DMS153 treated with DMSO at 0.1 percent for 48 hours (cell line): ENCODE measurements at regions not wholly inside any gene's neighbourhood (a gene's known extent, or its start where the extent isn't known, plus 50 kb on each side); places are given as distances from the start of the nearest gene placed in this dataset.

ENCODE experiments used
- DNase-seq: peaks from one replicate; lab custom pipeline; 2025; ENCODE audit not compliant: unreplicated experiment; lab: John Stamatoyannopoulos, UW

GRCh38 chr4:126269106-126269505 lies 954.4 kb downstream of the FAT4 start:
- no peak for DNase-seq

DNA sequence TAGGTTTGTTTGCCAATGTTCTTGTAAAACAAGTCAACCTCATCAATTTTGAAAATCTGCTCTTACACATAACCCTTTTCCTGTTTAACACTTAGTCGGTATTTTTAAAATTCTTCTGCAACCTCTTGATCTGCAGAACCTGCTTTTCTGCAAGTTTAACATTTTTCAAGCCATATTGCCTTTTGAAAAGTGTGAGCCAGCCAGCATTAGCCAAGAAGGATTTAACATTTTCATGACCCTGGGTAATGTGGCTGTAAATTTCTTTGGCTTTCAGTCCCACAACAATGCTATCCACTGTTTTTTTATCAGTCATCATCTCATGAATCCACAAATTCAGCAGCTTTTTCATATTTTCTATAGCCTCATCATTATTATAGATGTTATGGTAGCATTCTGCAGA lies 956.5 kb downstream of the FAT4 start:
- DNase-seq = no peak

DNA sequence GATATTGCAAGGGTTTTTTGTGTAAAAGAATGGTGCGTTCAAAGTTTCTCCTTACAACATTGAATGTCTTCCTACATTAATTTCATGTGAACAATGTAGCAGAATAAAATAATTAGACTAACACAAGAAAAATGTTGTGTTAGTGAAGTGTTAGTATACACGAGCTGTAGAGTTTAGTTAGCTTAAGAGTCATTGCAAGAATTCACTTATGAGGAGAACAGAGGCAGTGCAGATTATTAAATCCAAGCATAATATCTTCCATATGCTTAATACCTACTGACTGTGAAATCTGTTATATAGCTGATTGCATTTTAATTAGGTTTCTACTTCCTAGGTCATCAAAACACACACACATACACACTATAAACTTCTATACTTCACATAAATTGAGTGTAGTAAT lies 959.0 kb downstream of the FAT4 start:
- no peak for DNase-seq

DNA sequence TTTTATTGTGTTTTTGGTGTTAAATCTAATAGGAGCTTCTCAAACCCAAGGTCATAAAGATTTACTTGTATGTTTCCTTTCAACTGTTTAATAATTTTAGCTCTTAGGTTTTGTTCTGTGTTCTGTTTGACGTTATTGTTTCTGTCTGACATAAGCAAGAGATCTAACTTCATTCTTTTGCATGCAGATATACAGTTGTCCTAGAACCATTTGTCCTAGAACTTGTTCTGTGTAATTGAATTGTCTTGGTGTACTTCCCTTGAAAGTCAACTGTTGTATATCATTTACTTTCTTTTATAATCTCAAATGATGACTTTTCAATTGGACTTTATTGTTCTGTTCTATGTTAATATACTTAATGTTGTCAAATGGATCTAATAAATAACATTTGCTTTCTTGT lies 977.1 kb downstream of the FAT4 start:
- DNase-seq = no peak

- no peak for DNase-seq
Measured at GRCh38 chr4:126298271-126298670, 983.5 kb downstream of the FAT4 start.

DNA sequence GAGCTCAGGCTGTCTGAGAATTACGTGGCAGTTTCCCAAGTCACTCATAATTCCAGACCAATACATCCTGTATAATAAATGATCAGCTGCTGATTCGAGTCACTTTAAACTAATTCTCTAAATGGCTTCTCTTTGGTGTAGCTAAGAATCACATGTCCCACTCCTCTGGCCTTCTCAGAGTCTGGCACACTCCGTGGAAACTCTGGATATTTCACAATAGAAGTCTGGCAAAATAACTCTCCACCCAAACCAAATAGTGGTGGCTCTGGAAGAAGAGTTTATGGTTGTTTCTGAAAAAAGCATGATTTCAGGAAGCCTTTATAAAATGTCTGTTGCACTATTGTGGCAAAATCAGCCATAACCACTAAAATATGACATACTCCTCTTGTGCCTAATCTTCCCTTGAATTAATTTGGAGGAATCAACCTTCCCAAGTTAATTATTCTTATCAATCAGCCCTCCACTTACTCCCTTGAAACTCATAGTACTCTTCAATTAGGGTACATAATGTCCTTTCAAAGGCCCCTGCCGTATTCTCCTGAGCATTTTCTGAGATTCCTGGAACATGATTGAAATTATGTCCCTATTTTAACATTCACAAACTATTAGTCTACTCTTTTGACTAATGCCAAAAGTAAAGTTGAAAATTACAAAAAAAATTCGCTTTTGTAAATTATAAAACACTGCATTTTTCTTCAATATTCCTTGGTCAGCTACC lies 991.6 kb downstream of the FAT4 start:
- no peak for DNase-seq

- no peak for DNase-seq
Measured at GRCh38 chr4:126318376-126318775, 1003.6 kb downstream of the FAT4 start.

DNA sequence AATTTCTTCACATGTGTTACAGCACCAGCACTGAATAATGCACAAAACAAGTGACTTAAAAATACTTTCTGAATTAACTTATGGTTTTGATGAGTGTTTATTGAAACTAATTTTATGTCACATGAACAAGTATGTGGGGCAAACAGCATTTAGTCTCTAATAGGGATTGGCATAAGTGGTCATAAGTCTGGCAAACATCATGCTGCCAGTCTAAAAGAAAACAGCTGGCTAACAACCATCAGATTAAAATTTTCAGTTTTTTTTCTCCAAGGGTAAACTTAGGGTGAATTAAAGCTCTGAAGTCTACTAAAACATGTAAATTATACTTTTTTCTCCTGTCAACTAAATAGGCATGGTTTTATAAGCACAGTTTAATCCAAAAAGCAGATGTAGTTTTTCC lies 1014.2 kb downstream of the FAT4 start:
- DNase-seq = no peak

DNA sequence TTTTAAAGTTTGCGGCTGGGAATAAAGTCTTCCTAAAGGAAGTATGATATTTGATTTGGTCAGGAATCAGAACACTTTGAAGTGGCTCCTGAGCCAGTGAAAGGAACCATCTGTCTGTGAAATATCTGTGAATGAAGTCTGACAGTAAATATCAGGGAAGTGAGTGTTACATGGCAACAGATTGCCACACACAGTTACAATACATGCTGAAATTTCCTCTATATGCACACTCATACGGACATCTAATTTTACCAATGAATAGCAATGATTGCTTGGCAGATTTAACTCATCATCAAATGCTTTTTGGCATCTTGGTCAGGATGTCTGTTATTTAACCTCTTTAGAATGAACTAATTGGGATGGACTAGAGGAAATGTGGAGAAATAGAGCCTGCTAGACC lies 1023.8 kb downstream of the FAT4 start:
- no peak for DNase-seq

DNA sequence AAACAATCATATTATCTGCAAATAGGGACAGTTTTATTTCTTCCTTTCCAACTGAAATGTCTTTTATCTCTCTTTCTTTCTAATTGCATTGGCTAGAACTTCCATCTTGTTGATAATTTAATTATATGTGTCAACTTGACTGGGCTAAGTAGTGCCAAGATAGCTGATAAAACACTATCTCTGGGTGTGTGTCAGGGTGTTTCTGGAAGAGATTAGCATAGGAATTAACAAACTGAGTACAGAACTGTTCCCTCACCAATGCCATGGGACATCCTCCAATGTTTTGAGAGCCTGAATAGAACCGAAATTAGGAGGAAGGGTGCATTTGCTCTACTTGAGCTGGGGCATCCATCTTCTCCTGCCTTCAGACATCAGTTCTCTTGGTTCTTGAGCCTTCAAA lies 1027.2 kb downstream of the FAT4 start:
- DNase-seq = no peak

DNA sequence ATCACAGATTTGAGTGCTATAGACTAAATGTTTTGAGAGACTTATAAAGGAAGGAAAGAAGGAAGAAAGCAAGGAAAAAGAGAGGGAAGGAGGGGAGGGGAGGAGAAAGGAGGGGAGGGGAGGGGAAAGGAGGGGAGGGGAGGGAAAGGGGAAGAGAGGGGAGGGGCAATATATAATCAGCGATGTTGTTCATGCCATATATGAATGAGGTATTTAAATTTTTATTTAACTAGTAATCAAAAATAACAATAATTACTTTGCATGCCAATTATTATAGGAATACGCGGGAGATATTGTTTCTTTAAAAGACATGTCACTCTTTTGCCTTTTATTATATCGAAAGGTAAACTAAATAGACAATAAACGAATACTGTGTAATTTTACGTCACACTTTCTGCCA lies 1029.7 kb downstream of the FAT4 start:
- DNase-seq = no peak

DNA sequence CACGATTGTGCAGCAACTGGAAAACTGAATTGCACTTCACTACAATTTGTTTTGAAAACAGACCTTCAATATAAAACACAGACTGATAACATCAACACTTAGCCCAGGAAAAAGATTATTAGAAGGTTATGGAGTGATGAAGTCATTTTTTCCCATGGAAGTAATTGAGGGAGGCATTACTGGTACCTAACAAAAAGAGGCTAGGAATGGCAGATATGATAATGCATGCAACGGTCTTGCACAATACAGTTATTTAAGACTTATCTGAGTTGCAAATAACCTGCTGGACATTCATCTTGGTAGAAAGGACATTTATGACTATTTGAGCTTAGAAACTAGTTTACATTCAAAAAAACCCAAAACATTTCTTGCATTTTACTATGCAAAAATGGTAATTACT lies 1031.9 kb downstream of the FAT4 start:
- no peak for DNase-seq

- peak; percentile 15 for DNase-seq
Measured at GRCh38 chr4:126354784-126355183, 1040.0 kb downstream of the FAT4 start.

- no peak for DNase-seq
Measured at GRCh38 chr4:126358041-126358440, 1043.3 kb downstream of the FAT4 start.

- no peak for DNase-seq
Measured at GRCh38 chr4:126361287-126361686, 1046.5 kb downstream of the FAT4 start.

DNA sequence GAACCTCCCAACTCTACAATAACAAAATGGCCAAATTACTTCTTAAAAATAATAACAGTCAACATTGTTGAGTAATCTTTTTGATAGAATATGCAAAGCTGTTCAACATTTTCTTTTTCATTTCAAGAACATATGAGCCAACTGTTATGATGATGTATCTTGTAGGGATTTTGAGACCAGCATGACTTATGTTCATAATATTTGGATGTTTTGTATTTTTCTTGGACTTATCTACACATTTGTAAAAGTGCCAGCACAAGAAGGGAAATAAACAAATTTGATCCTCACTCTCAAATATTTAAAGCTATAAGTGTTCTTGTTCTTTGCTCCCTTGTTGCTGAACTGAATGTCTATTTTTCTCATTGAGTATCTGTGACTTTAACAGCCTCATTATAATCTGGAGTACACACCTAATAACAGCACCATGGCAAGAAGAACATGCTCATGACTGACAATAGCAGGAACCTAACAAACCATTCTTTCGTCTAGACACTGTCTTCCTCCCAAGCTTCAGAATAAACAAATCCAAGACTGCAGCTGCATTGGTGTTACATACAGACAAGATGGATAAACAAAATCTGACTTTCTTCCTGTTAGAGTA lies 1049.7 kb downstream of the FAT4 start:
- no peak for DNase-seq

DNA sequence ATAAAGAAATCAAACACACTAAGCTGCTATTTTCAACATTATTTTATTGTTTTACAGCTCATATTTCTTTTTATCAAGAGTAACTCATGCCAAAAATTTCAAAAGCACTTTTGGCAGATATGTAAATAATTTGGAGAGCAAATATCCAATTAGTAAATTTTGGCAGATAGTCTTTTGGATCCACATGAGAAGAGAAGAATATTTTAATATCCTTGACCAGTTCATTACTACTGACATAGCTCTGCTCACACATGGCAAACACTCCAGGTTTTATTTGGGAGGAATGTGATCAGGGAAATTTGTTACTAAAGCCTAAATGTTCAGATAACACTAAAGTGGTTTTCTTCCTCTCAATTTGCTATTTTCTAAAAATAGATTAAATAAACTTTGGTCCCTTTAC lies 1054.3 kb downstream of the FAT4 start:
- no peak for DNase-seq

DNA sequence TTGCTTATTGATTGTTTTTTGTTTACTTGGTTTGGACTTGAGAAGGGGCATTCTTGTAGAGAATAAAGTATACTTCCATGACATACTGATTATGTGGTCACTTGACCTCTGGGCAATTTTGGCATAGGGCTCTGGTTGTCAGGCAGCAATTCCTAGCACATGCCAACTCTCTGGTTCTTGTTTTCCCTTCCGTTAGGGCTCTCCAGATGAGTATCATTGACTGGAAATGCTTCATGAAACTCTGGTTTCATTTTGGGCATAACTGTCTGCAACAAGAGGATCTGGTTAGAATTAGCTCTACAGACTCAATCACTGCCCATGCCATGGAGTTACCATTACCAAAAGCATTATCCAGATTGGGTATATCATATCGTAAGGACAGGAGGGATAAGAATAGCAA lies 1057.9 kb downstream of the FAT4 start:
- DNase-seq = no peak

DNA sequence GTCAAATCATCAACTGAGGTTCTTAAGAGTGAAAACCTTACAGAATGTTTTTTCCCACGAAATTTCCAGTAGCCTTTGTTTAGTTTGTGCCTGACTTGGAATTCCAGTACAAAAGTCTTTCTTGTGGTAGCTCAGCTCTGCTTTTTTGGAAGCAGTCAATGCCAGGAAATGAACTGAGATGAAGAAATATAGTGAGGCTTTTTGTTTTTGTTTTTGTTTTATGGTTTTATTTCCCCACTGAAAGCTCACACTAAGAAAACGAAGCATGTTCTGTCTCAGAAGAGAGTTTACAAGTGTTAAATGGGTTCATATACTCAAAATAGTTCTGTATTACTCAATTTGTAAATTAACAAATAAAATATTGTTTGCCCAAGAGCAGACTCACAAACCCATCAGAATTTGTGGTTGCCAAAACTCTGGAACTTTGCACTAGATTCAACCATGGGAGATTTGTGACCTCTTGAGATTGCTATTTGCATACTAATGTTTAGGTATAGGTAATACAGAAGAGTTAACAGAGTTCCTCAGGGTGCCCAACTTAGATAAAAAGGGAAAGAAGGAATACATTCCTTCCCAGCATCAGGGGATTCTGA lies 1060.8 kb downstream of the FAT4 start:
- no peak for DNase-seq

GRCh38 chr4:126385954-126386353 lies 1071.2 kb downstream of the FAT4 start:
- no peak for DNase-seq

- no peak for DNase-seq
Measured at GRCh38 chr4:126386512-126386911, 1071.8 kb downstream of the FAT4 start.

DNA sequence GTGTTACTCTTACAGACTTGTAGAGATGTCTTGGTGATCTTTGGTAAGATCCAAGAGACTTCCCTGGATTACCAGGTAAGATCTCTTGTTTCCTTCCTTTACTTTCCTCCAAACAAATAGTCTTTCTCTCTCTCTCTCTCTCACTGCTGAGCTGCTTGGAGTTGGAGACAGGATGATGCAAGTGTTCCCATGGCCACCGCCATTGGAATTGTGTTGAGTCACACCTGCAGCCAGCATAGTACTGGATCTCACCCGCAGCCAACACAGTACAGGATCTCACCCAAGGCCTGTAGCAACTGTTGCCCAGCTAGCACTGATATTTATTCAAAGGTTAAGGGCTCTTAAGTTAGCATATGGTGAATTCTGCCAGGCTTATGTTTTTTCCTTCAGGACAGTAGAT lies 1080.9 kb downstream of the FAT4 start:
- DNase-seq = no peak

DNA sequence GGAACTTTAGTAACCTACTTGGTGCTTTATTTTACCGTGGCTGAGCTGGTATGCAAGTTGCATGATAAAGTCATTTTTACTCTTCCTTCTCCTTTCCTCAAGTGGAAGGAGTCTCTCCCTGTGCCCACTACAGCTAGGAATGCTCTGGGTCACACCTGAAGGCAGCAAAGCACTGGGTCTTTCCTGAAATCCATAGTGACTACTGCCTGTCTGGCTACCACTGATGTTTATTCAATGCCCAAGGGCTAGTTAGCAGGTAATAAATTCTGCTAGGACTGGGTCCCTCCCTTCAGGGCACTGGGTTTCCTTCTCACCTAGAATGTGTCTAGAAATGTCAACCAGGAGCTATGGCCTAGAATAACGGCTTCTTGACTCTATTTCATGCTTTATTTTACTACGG lies 1081.4 kb downstream of the FAT4 start:
- DNase-seq = no peak
